Kidney glomerular epithelial cell (primary cell): ENCODE measurements at regions not wholly inside any gene's neighbourhood (a gene's known extent, or its start where the extent isn't known, plus 50 kb on each side); places are given as distances from the start of the nearest gene placed in this dataset.

Source experiments
- DNase-seq: peaks from one replicate; lab custom pipeline; 2025; lab: John Stamatoyannopoulos, UW

DNA sequence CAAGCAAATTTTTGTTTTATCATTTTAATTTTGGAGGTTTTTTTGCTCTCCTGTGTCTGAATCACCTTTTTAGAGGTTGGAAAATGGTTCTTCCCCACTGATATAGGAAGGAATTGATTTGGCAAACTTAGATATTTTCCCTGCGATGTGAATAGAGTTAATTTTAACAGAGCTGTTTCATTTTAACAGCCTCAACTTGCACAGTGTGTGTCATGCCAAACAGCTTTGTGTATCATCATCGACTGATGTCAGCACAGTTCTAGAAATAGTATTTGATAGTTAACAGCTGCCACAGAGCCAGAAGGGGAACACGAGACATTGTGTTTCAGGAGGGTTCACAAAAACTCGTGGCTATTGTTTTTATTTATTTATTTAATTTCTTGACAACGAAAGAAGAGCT lies 243.1 kb upstream of the FOXN3 start:
- DNase-seq = no peak

DNA sequence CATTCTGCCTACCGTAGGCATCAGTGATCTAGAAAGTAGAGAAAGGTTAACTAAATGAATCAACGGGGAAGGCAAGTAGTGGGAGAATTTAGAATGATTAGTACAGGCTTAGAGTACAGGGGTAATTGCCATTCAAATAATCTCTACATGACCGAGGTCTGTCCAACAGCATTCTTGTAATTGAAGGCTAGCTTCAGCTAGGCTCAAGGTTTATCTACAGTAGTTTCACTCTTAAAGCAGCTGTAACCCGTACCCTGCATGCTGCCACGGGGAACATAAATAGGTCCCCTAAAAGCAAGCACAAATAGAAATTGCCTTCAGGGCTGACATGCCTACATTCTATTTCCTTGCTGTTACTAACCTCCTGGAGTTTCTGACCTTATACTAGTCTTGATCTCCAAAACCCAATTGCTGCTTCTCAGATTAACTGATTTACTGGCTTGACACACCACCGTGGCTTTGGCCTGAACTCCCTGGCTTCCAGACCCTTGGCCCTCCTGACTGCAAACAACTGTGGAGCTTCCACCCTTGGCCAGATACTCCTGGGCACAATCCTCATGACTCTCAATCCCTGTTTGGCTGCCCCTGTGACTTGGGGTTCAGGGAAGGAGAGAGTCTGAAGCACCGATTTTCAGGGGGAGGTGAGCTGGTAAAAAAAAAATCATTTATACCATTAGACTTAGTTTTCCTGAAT lies 242.1 kb upstream of the FOXN3 start:
- no peak for DNase-seq

DNA sequence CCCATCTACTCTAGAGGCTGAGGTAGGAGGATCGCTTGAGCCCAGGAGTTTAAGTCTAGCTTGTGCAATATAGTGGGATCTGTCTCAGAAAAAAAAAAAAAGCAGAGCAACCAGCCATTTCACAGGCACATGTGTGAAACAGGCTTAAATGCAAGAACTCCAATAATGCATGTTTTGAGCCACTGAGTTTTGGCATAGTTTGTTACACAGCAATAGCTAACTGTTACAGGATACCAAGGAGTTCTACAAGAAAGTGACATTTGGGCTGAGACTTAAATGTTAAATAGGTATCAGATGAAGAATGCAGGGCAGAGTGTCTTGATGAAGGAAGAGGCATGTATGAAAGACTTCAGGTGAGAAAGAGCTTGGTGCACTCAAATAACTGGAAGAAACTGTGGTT lies 240.0 kb upstream of the FOXN3 start:
- no peak for DNase-seq

DNA sequence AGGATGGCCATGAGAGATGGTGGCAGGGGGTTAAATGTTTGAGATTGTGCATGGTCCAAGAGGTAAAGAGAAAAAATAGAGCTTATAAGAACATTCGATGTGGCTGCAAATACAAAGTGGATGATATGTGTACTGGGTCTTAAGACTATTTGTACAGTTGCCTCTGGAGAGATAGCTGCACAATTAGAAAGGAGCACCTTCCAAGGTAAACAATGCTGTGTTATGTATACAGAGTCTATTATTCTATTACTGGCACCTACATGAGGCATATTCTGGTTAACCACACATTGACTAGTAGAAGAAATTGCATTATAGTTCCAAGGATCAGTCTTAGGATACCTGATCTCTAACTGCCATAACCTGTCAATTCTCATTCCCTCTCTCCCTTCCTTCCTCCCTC lies 238.0 kb upstream of the FOXN3 start:
- no peak for DNase-seq

DNA sequence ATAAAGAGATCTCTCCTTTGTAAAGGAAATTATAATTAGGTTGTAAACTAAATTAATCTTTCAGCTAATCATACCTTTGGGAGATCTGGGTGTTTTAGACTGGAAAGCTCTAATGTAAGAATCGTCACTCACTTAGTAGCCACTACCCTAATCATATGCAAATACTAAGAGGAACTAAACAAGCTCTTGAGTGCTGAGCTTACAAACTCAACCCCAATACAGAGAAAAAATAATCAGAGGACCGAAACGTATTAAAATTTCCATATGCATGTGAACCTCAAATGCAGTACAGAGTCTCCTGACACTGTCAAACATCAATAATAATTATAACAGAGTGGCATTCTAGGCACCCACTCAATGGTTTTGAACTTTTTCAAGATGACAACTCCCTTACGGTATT lies 235.3 kb upstream of the FOXN3 start:
- no peak for DNase-seq

DNA sequence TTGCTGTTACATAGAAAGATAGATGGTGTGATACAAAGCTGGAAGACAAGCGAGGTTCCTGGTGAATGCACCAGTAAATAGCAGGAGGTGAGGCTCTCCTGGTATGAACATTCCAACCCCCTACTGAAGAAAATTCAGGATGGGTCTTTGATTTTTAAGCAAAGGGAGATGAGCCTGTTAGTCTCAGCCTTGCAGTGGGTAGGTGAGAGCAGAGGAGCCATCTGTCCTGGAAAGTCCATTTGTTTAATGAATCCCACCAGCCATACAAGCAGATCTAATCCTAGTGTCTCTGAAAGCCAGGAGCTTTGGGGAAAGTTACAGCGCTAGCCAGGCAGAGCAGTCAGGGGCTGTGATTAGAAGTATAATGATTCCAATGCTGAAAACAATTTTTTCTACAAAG lies 234.8 kb upstream of the FOXN3 start:
- DNase-seq = no peak

DNA sequence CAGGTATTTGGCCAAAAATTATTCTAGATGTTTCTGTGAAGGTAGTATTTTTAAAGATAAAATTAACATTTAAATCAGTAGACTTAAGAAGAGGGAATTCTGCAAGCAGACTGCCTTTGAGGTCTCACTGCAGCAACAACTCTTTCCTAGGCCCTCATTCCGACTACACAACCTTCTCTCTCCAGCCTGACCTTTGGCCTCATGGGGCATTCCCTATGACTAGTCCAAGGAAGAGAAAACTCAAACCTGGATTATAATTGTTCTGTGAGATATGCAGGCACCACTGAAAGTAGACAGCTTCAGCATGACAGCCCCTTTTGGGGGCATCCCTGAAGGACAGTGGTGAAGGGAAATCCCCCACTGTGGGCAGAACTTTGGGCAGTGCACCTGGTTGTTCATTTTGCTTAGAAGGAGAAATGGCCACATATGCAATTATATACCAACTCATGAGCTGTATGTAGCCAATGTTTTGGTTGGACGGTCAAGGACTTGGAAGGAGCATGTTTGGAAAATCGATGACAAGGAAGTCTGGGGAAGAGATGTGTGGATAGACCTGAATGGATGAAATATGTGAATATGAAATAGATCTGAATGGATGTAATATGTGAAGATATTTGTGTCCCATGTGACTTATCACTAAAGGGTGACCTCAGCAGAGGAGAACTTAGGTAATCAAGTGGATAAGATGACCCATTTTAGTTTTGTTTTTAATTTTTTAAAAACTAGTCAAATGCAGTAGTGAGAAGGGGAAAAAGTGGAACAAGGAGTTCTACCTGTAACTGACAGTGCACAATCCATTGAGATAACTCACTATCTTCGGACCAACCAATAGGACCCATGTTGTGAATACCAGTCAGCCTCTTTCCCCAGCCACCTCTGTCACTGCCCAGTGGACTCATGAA lies 233.3 kb upstream of the FOXN3 start:
- no peak for DNase-seq

DNA sequence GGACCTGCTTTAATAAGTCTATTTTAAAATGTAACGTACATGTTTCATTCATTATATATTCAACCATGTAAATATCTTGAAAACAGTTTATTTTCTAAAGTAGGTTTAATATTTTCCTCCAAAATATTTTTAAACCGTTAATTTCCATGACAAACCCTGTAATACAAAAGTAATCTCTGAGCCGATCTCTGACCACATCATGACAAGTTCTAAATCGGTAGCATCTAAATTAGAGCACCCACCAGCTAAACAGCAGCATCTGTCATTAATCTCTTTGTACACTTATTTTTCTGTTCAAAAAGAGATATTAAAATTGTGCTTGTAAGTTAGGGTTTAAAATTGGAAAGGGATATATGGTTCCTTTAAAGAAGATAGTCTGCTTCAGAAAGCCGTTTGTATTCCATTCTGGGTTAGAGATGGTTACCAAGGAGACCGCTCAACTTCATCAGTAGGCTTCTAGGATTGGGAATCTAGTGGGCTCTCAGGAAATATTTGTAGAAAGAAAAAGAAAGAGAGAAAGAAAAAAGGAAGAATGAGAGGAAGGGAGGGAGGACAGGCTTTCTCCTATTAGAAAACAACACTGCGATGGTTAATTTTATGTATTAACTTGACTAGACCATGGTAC lies 232.5 kb upstream of the FOXN3 start:
- no peak for DNase-seq

DNA sequence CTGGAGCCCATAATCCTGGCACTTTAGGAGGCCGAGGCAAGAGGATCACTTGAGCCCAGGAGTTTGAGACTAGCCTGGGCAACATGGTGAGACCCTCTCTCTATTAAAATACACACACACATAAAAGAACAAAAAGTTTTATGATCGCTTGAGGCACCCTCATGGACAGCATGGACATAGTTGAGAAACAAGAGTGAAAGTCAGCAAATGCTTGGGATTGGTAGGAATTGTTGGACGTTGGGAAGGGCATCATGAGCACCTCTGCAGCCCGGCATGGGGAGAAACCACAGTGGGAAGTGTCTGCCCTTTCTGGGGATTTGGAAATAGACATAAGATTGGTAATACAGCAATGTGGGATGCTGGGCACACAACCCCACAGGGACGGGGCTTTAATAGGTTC lies 231.9 kb upstream of the FOXN3 start:
- no peak for DNase-seq

DNA sequence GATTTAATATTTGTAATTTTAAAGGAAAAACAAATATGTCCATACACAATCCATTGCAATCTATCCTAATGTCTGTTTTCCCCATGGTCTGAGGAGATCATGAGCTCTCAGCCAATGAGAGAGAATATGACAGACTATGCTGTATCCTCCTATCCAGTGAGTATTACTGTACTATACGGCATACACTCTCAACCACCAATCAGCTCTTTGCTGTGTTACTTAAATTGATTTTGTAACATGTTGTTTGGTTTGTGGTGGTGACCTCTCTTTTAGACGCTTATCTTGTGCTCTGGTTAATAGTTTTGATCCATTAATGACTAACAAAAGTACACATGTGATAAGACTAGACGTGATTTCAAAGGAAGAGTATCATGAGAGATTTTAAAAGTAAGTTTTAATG lies 231.5 kb upstream of the FOXN3 start:
- DNase-seq = no peak

DNA sequence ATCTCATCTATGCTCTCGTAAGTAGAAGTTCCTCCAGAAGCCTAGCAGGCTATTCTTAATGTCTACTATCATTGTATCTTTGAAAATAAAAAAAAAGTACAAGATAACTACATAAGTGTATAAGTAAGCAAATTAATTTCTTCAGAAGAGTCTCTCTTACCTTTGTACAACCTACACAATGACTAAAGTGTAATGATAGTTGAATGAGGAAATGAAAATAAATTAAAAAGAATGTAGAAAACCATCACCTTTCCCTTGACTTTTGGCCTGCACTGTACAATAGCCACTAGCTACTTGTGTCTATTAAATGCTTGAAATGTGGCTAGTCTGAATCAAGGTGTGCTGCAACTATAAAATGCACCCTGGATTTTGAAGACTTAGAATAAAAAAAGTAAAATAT lies 229.9 kb upstream of the FOXN3 start:
- no peak for DNase-seq

DNA sequence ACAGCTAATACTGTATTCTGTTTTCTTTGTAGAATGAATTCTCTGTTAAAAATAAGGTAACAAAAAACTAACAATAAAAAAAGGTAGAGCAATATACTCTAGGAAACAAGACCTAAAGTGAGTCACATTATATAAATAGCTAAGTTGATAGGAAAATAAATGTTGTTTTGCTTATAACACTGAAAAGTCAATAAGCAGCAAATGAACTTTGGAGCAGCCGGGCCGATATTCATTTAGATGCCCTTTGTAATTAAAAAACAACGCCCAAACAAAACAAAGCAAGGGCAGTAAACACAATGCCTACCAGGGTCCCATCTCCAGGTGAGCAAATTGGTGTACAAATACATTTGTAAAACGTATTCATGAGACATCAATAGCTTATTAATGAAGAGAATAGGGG lies 227.6 kb upstream of the FOXN3 start:
- DNase-seq = no peak

DNA sequence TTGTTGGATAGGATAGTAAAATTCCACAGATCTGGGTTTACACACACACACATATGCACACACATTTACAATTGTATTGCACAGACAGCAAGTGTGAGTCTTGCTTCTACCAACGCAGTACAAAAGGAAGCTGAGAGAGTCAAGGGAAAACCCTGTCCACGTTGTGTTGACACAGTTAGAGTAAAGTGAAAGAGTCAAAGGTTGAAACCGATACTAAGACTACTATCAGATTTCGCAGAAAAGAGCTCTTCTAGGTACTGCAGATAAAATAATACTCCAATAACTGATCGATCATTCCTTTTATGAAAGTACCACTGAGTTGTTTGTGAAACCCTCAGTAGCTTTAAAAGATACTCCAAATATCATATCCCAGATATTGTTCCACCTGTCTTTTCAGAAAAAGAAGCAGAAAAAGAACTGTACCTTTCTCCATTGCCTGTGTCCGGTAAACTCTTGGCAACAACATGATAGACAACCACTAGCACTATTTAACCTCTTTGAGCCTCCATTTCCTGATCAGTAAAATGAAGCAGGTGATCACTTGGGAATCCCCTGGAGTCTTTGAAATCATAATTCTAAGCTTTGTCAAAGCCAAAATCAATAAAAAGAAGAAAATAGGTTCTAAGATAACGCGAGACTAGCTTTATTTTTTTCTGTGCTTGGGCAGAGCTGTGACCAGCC lies 224.6 kb upstream of the FOXN3 start:
- no peak for DNase-seq

DNA sequence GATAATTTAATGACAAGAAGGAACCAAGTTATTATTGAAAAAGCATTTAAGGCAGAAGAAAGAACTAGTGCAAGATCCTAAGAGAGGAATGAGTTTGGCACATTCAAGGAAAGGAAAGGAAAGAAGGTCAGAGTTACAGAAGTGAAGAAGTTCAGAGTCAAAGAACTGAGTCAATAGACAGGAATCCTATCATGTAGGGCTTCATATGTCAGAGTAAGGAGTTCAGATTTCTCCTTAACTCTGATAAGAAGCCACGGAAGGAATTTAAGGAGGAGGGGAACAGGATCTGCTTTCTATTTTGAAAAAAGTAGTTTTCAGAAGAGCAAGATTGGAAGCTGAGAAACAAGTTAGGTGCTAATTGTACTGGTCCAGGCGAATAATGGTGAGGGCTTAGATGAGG lies 223.1 kb upstream of the FOXN3 start:
- no peak for DNase-seq

DNA sequence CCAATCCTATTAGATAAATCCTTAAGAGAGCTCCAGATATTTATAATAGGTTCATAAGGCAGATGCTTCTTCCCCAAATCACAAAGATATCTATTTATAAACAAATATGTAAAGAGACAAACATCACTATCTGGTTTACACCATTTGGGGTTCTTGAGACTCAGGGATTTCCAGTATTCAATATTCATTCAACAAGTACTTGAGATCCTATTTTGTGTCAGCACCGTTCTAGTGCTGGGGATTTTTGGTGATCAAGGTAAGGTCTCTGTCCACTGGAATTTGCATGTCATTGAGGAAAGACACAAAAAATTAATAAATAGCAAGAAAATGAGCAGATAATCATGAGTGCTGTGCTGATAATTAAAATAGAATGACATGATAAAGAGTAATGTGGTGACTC lies 222.7 kb upstream of the FOXN3 start:
- DNase-seq = no peak

DNA sequence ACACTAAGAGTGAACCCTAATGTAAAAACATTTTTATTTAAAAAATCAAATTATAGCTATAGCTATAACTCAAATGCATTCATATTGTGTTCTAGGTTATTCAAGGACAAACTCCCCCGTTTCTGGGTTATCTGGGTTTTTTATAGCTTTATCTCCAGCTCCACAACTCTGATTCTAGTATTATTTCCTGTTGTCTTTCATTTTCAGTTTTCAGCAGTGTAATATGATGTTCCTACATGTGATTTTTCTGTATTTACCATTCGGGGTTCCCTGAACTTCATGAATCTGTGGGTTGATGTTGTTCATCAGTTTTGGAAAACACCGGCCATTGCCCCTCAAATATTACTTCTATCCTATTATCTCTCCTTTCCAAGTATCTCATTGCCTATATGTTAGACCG lies 221.9 kb upstream of the FOXN3 start:
- DNase-seq = no peak

DNA sequence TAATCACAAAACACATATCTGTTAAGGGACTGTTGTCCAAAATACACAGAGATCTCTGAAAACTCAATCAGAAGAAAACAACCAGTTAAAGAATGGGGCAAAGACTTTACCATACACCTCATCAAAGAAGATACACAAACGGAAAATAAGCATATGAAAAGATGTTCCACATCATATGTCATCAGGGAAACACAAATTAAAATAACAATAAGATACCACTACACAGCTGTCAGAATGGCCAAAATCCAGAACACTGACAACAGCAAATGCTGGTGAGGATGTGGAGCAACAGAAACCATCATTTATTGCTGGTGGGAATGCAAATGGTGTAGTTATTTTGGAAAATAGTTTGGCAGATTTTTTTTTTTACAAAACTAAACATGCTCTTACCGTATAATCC lies 220.5 kb upstream of the FOXN3 start:
- no peak for DNase-seq

DNA sequence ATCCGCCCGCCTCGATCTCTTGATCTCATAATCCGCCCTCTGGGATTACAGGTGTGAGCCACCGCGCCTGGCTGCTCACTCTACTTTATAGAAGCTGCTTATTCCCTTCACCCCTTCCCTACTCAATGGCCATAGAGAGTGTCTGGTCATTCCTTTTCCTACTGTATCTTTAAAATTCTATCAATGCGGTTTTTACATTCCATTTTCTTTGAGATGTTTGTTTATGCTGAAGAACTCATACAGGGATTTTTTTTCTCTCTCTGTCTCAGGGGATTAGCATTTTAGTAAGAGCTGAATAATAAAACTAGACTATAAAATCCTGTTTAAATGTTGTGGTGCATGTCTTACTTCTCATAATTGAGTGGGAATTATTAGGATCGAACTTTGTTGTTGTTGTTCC lies 218.6 kb upstream of the FOXN3 start:
- DNase-seq = no peak

DNA sequence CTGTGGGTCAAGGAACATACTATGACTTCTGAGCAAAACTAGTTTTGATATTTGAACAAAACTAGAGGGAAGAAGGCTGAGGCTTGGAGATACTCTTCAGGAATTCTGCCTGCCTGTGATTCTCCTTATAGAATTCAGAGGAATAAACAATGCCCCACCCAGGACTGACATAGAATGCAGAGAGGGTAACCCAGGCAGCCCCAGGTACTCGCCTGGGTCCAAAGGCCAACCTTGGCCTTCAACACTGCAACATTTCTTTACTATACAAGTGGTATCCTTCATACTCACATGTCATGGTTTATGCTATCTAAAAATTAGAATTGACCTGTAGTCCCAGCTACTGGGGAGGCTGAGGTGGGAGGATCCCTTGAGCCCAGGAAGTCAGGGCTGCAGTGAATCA lies 217.0 kb upstream of the FOXN3 start:
- DNase-seq = no peak

DNA sequence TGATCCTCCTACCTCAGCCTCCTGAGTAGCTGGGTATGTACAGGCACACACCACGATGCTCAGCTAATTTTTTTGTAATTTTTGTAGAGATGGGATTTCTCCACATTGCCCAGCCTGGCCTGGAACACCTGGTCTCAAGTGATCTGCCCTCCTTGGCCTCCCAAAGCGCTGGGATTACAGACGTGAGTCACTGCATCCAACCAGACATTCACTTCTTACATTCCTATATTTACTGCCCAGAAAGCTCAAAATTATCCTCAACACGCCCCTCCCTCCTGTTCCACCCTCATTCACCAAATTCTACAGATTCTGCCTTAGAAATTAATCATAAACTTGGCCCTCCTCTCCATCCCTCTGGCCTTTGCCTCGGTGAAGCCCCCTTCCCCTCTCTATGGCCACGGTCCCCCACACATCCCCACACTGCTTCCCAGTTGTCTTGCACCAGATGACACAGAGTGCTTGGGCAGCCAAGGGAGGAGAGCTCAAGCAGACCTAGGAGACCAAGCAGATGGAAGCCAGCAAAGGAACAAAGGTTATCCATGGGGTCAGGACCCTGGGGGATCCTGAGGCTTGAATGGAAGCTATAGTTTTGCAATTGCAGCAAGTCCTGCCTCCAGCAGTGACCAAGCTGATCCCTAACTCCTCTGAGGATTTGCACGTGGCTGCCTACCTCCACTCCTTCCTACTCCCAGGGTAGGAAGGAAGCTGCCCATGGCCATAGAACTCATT lies 213.2 kb upstream of the FOXN3 start:
- no peak for DNase-seq

DNA sequence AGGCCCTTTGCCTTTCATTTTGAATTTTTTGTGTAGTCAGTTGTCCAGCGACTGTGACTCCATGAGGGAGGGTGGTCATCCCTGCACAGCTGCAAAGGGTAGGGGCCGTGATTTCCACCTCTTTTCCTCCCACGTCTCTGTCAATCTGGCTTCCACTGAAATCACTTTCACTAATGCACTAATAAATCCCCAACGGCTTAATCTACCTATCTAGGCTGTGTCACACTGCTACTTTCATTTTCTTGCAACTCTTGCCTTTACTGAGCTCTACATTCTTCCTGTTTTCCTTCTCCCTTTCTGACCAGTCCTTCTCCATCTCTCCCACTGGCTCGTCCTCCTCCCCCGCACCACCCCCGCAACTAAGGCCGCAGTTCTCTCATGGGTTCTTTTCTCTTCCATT lies 212.3 kb upstream of the FOXN3 start:
- DNase-seq = no peak

DNA sequence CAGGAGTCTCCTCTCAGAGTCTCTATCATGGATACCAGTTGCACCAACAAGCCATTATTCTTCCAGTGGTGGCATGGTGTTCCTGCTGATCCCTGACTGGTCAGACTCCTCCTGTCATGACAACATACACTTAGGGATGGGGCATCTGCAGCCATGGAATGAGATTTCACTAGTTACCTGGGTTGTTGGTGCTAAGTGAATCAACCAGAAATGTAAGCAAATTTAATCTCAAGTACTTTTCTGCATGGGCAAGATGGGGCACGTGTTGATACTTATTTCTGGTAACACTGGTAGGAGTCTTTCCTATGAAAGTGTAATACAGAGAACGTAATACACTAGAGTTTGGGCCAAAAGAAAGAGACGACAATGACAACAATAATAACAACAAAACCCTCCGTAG lies 211.5 kb upstream of the FOXN3 start:
- no peak for DNase-seq
